Type B pancreatic cell (in vitro differentiated cells): ENCODE measurements at regions not wholly inside any gene's neighbourhood (a gene's known extent, or its start where the extent isn't known, plus 50 kb on each side); places are given as distances from the start of the nearest gene placed in this dataset.

Experiments used
- DNase-seq: peaks from one replicate; pipeline ENCODE4 v3.0.0; 2021; ENCODE audit warnings: mixed read lengths; ENCODE audit not compliant: unreplicated experiment; ENCODE audit errors: extremely low spot score
- H3K27ac Mint-ChIP-seq: 2 replicates; pipeline ENCODE4 v1.8.0; 2021; ENCODE audit warnings: mild to moderate bottlenecking, mixed read lengths
- H3K27me3 Mint-ChIP-seq: 2 replicates; pipeline ENCODE4 v1.8.0; 2021; ENCODE audit warnings: mixed read lengths
- H3K36me3 Mint-ChIP-seq: 2 replicates; pipeline ENCODE4 v1.8.0; 2021; ENCODE audit warnings: mixed read lengths
- H3K4me1 Mint-ChIP-seq: one replicate; pipeline ENCODE4 v1.8.0; 2021; ENCODE audit warnings: mixed read lengths; ENCODE audit not compliant: unreplicated experiment
- H3K4me3 Mint-ChIP-seq: 2 replicates; pipeline ENCODE4 v1.8.0; 2021; ENCODE audit warnings: mild to moderate bottlenecking, mixed read lengths
- H3K9me3 Mint-ChIP-seq: 2 replicates; pipeline ENCODE4 v1.8.0; 2021; ENCODE audit warnings: mixed read lengths
- TF ChIP-seq, protein P1 (sequence below): fragments of 200-600 bp; sonication (generic); conservative IDR thresholded peaks from 2 replicates; pipeline ENCODE4 v1.5.0; 2021; ENCODE audit warnings: antibody characterized with exemption, mild to moderate bottlenecking

DNA sequence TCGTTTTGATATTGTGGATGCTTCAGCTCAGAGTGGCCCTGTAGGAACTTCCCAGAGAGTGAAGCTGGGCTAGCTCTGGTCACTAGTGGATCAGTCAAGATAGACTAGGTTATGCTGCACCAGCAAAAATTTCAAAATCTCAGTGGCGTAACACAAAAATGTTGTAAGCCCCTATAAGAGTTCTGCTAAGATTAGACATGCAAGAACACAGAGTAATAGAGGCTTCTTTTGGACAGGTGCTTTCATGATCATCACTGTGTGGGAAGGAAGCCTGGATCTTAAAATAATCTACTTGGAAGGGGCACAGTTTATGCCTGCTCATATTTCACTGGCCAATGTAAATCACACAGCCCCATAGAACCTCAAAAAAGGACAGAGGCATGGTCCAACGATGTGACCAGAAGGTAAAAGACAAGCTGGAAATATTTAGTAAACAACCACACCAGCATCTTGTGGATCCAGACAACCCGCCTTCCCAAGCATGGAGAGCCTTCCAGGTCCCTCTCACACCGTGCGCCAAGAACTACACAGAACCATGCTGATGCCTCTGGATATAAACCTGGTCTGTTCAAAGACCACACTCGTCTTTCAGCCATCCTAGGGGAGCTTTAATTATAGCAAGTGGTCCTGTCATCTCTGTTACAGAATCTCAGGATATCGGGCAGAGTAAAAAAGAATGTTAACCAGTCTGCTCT lies 554.3 kb downstream of the EPHB1 start:
- no peak for DNase-seq
- Mint-ChIP-seq H3K27me3 (peaks cover 30% of the 10 kb centered on the region), H3K4me3 (no peak overlapping the region), H3K36me3 (no peaks in the 10 kb centered on the region), H3K4me1 (no peaks in the 10 kb centered on the region), H3K27ac (no peak overlapping the region), H3K9me3 (no peaks in the 10 kb centered on the region)
- TF ChIP-seq, protein P1, sequence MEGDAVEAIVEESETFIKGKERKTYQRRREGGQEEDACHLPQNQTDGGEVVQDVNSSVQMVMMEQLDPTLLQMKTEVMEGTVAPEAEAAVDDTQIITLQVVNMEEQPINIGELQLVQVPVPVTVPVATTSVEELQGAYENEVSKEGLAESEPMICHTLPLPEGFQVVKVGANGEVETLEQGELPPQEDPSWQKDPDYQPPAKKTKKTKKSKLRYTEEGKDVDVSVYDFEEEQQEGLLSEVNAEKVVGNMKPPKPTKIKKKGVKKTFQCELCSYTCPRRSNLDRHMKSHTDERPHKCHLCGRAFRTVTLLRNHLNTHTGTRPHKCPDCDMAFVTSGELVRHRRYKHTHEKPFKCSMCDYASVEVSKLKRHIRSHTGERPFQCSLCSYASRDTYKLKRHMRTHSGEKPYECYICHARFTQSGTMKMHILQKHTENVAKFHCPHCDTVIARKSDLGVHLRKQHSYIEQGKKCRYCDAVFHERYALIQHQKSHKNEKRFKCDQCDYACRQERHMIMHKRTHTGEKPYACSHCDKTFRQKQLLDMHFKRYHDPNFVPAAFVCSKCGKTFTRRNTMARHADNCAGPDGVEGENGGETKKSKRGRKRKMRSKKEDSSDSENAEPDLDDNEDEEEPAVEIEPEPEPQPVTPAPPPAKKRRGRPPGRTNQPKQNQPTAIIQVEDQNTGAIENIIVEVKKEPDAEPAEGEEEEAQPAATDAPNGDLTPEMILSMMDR, result no peak

DNA sequence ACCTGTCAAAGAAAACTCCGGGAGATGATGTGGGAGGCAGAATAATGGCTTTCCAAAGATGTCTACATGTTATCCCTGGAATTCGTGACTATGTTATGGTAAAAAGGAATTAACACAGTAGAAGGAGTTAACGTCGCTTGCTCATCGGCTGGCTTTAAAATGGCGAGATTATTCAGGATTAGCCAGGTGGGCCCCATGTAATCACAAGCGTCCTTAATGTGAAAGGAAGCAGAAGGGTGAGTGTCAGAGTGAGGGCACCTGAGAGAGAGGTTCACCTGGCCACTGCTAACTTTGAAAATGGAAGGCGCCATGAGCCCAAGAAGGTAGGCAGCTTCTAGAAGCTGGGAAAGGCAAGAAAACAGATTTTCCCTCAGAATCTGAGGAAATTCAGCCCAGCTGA lies 557.2 kb downstream of the EPHB1 start:
- Mint-ChIP-seq H3K4me3 (no peak overlapping the region), H3K27ac (no peak overlapping the region), H3K27me3 (peaks cover 31% of the 10 kb centered on the region), H3K4me1 (no peaks in the 10 kb centered on the region), H3K9me3 (no peaks in the 10 kb centered on the region), H3K36me3 (no peaks in the 10 kb centered on the region)
- no peak for DNase-seq
- TF ChIP-seq, protein P1, result no peak

DNA sequence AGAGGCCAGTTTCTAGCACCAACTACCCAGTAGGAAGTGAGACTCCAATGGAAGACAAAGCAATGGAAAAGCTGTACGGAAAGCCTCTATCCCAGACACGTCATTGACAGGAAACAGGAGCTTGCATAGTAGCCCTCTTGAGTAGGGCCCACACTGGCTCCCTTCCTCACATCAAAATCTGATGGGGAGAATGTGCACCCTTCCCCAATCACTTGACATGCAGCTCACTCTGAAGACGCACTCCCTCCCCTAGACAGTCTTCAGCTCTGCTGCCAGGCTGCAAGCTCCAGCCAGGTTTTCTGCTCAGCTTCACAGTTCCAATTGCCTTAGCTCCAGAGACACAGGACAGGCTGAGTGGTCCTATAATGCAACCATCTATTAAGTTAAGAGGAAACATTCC lies 567.8 kb downstream of the EPHB1 start:
- H3K27ac Mint-ChIP-seq, result no peak overlapping the region
- no peak for DNase-seq
- no peaks in the 10 kb centered on the region for H3K36me3 Mint-ChIP-seq
- no peaks in the 10 kb centered on the region for H3K9me3 Mint-ChIP-seq
- peaks cover 5% of the 10 kb centered on the region for H3K27me3 Mint-ChIP-seq
- H3K4me1 Mint-ChIP-seq, result no peaks in the 10 kb centered on the region
- TF ChIP-seq, protein P1, result no peak
- H3K4me3 Mint-ChIP-seq, result no peak overlapping the region

DNA sequence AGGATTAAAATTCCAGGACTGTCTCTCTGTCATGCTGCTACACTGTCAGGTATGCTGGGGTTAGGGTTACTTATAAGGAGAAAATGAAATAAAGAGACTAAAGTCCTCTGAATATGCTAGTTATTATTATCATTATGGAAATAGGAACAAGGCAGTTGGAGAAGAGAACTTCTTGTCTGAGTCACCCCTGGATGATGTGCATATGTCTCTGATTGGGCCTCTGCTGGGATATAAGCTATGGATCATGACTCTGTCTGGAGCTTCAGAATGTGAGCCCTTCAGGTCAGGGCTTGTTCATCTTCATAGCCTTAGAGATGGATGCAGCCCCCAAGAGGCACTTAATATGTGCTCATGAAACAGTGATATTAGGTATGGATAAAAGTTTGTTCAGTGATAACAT lies 569.6 kb downstream of the EPHB1 start:
- DNase-seq, result no peak
- Mint-ChIP-seq H3K4me1 (no peaks in the 10 kb centered on the region), H3K9me3 (no peaks in the 10 kb centered on the region), H3K4me3 (no peak overlapping the region), H3K36me3 (no peaks in the 10 kb centered on the region), H3K27me3 (peaks cover 3% of the 10 kb centered on the region), H3K27ac (no peak overlapping the region)
- TF ChIP-seq, protein P1, result no peak

DNA sequence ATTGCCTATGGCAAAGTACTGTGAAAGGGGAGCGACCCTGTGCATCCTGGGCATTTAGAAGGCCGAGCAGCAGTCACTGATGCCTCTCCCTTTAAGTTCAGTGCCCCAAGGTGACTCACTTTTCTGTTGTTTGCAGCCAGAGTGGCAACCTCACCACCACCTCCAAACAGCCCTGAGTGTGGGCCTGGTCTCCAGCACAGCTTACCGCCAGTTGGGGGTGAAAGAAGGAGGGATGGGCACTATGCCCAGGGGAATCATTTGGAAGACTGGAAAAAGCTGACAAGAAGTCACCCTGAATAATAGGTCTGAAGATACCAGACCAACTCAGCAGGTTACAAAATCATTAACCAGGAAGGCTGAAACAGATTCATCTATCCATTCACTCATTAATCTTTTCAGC lies 571.8 kb downstream of the EPHB1 start:
- TF ChIP-seq, protein P1, result no peak
- Mint-ChIP-seq H3K27ac (no peak overlapping the region), H3K4me3 (no peak overlapping the region), H3K36me3 (no peaks in the 10 kb centered on the region), H3K27me3 (peaks cover 3% of the 10 kb centered on the region), H3K4me1 (no peaks in the 10 kb centered on the region), H3K9me3 (no peaks in the 10 kb centered on the region)
- DNase-seq, result no peak
